Right lobe of liver (tissue), 6 donors: ENCODE measurements at regions not wholly inside any gene's neighbourhood (a gene's known extent, or its start where the extent isn't known, plus 50 kb on each side); places are given as distances from the start of the nearest gene placed in this dataset.

ENCODE experiments used
- ATAC-seq, 4 donors: fragments of 200-7000 bp; cut with Tn5 transposase; one replicate each; pipeline ENCODE4 v1.9.1; 2020; ENCODE audit warnings: mild to moderate bottlenecking in 4 of 4, moderate library complexity in 4 of 4
- DNase-seq, 3 donors: peaks; one replicate each; pipeline ENCODE4 v3.0.0-alpha.2; 2020
- H3K27ac ChIP-seq, 3 donors: fragments of 200-600 bp; one replicate each; pipeline ENCODE4 v1.8.0; 2022
- H3K27me3 ChIP-seq, 2 donors: fragments of 200-600 bp; one replicate each; pipeline ENCODE4 v1.8.0; 2022
- H3K36me3 ChIP-seq, 4 donors: fragments of 200-600 bp; sonication (generic) in 1 of 4; one replicate each; pipeline versions ENCODE4 v1.5.1 to v1.8.0; 2017 to 2022; ENCODE audit warnings: control low read depth in 1 of 4
- H3K4me1 ChIP-seq, 4 donors: fragments of 200-600 bp; sonication (generic) in 1 of 4; one replicate each; pipeline versions ENCODE4 v1.5.1 to v1.8.0; 2017 to 2022; ENCODE audit warnings: control low read depth in 1 of 4
- H3K4me3 ChIP-seq, 3 donors: fragments of 200-600 bp; one replicate each; pipeline ENCODE4 v1.8.0; 2022
- H3K9me3 ChIP-seq, 4 donors: fragments of 200-600 bp; sonication (generic) in 1 of 4; one replicate each; pipeline versions ENCODE4 v1.5.1 to v1.8.0; 2017 to 2022; ENCODE audit warnings: control low read depth in 1 of 4
- CTCF ChIP-seq, 4 donors: fragments of 200-600 bp in 3 of 4; fragments of 450-650 bp in 1 of 4; IDR thresholded peaks; one replicate each; pipeline versions ENCODE4 v1.5.1 to v1.8.0; 2016 to 2022; ENCODE audit warnings: antibody characterized with exemption in 4 of 4, mild to moderate bottlenecking in 2 of 4
- POLR2A ChIP-seq: fragments of 450-650 bp; IDR thresholded peaks from one replicate; pipeline ENCODE4 v1.6.1; 2017; ENCODE audit warnings: antibody characterized with exemption, mild to moderate bottlenecking
- WGBS: methylation state at CpG from one replicate; pipeline ENCODE4 v1.1.6; 2018; ENCODE audit warnings: low coverage, low lambda C conversion rate; ENCODE audit not compliant: insufficient coverage; ENCODE audit errors: missing lambda C conversion rate; 5-methylcytosine and 5-hydroxymethylcytosine counted together
- intact Hi-C, 2 donors: fragments of 100-400 bp; cut with DNase I; formaldehyde crosslinking; loops; one replicate each; pipeline versions ENCODE4 v1.11.2 to v1.14.1; 2022
- donor health status: DM: no; HTN: yes; CAD: no.
- donor health status: DM: no; HTN: no; CAD: no.
- donor health status: DM: no; HTN: no; CAD: no.
- donor health status: DM: no; HTN: yes; CAD: no.
- donor health status: DM: no; HTN: yes; CAD: no.

GRCh38 chr3:82240322-82240721 lies 478.9 kb upstream of the GBE1 start:
- ATAC-seq, result no peak
- no peaks in the 10 kb centered on the region for H3K4me1 ChIP-seq
- intact Hi-C loops, result no loop called here
- TF ChIP-seq POLR2A (no peak), CTCF (IDR thresholded peaks at IDR 0.05) (no peak)
- WGBS, result 75% methylated on average over 4 of the region's 4 CpGs
- H3K9me3 ChIP-seq, result no peaks in the 10 kb centered on the region
- H3K27me3 ChIP-seq, result no peaks in the 10 kb centered on the region
- no peak overlapping the region for H3K4me3 ChIP-seq
- H3K36me3 ChIP-seq, result no peaks in the 10 kb centered on the region
- H3K27ac ChIP-seq, result no peak overlapping the region
- DNase-seq, result no peak

GRCh38 chr3:82236257-82236656 lies 474.8 kb upstream of the GBE1 start:
- 44% methylated on average over 3 of the region's 3 CpGs for WGBS
- intact Hi-C loops, result no loop called here
- no peak for ATAC-seq

GRCh38 chr3:82229397-82229796 lies 468.0 kb upstream of the GBE1 start:
- ATAC-seq, result no peak
- Histone ChIP-seq H3K4me3 (no peak overlapping the region), H3K9me3 (no peaks in the 10 kb centered on the region), H3K36me3 (no peaks in the 10 kb centered on the region), H3K4me1 (no peaks in the 10 kb centered on the region), H3K27ac (no peak overlapping the region), H3K27me3 (no peaks in the 10 kb centered on the region)
- DNase-seq, result no peak
- 48% methylated on average over 4 of the region's 4 CpGs for WGBS
- intact Hi-C loops, result no loop called here
- TF ChIP-seq POLR2A (no peak), CTCF (IDR thresholded peaks at IDR 0.05) (no peak)

More at GRCh38 chr3:82236257-82236656, 474.8 kb upstream of the GBE1 start:
- Histone ChIP-seq H3K4me3 (no peak overlapping the region), H3K27ac (no peak overlapping the region), H3K36me3 (no peaks in the 10 kb centered on the region), H3K27me3 (no peaks in the 10 kb centered on the region), H3K4me1 (no peaks in the 10 kb centered on the region), H3K9me3 (no peaks in the 10 kb centered on the region)
- DNase-seq, result no peak
- TF ChIP-seq POLR2A, result no peak
- TF ChIP-seq CTCF (IDR thresholded peaks at IDR 0.05), result no peak

GRCh38 chr3:82224661-82225060 lies 463.2 kb upstream of the GBE1 start:
- Histone ChIP-seq H3K4me1 (peaks cover 0 to 9% (median 0%) of the 10 kb centered on the region in 4 donors), H3K9me3 (no peaks in the 10 kb centered on the region), H3K36me3 (no peaks in the 10 kb centered on the region), H3K27ac (no peak overlapping the region), H3K27me3 (no peaks in the 10 kb centered on the region), H3K4me3 (no peak overlapping the region)
- DNase-seq, result no peak
- ATAC-seq, result no peak
- TF ChIP-seq CTCF (IDR thresholded peaks at IDR 0.05), result no peak
- intact Hi-C loops, result no loop called here
- WGBS, result 86% methylated on average over 2 of the region's 4 CpGs

GRCh38 chr3:82222401-82222800 lies 461.0 kb upstream of the GBE1 start:
- ATAC-seq (no peak), DNase-seq (no peak)
- WGBS, result 36% methylated on average over 1 of the region's 1 CpG
- peaks cover 0 to 9% (median 0%) of the 10 kb centered on the region in 4 donors for H3K4me1 ChIP-seq
- H3K9me3 ChIP-seq, result no peaks in the 10 kb centered on the region
- H3K4me3 ChIP-seq, result no peak overlapping the region
- no peaks in the 10 kb centered on the region for H3K27me3 ChIP-seq
- intact Hi-C loops, result no loop called here
- no peak for TF ChIP-seq POLR2A
- no peak for TF ChIP-seq CTCF (IDR thresholded peaks at IDR 0.05)
- no peak overlapping the region for H3K27ac ChIP-seq
- no peaks in the 10 kb centered on the region for H3K36me3 ChIP-seq
